Gastroesophageal sphincter (tissue), 4 donors: ENCODE measurements at regions not wholly inside any gene's neighbourhood (a gene's known extent, or its start where the extent isn't known, plus 50 kb on each side); places are given as distances from the start of the nearest gene placed in this dataset.
"Not testable (repeated sequence)": the region's sequence is repeated elsewhere in the genome, so short reads cannot be mapped to it uniquely, and the experiment has no call there.

ENCODE experiments used
- ATAC-seq: fragments of 150-250 bp; one replicate; pipeline ENCODE4 v1.9.1; 2016; ENCODE audit warnings: mild to moderate bottlenecking, moderate library complexity
- H3K27ac ChIP-seq, 4 donors: fragments of 200-600 bp; sonication (generic) in 3 of 4; 1 replicate in 3 of 4; 2 replicates in 1 of 4; pipeline ENCODE4 v1.5.1; 2016 to 2019
- H3K27me3 ChIP-seq: fragments of 200-600 bp; sonication (generic); one replicate; pipeline ENCODE4 v1.5.1; 2019
- H3K36me3 ChIP-seq, 2 donors: fragments of 200-600 bp; sonication (generic); one replicate each; pipeline ENCODE4 v1.5.1; 2019; ENCODE audit warnings: control low read depth in 1 of 2
- H3K4me1 ChIP-seq, 3 donors: fragments of 200-600 bp; sonication (generic); 1 replicate in 2 of 3; 2 replicates in 1 of 3; pipeline ENCODE4 v1.5.1; 2016 to 2019; ENCODE audit warnings: control low read depth in 2 of 3
- H3K4me3 ChIP-seq, 2 donors: fragments of 200-600 bp; sonication (generic); one replicate each; pipeline ENCODE4 v1.5.1; 2019; ENCODE audit warnings: mild to moderate bottlenecking in 1 of 2, moderate library complexity in 1 of 2
- H3K9me3 ChIP-seq, 3 donors: fragments of 200-600 bp; sonication (generic); one replicate each; pipeline ENCODE4 v1.5.1; 2017 to 2019; ENCODE audit warnings: control low read depth in 2 of 3
- EP300 ChIP-seq: sonication (generic); formaldehyde crosslinking; IDR thresholded peaks from one replicate; pipeline ENCODE4 v1.6.1; 2017; ENCODE audit warnings: antibody characterized with exemption, mild to moderate bottlenecking
- POLR2A ChIP-seq, 2 donors: fragments of 450-650 bp; IDR thresholded peaks; one replicate each; pipeline ENCODE4 v1.6.1; 2017; ENCODE audit warnings: antibody characterized with exemption in 2 of 2, mild to moderate bottlenecking in 2 of 2, moderate library complexity in 1 of 2
- WGBS, 2 donors: methylation state at CpG; one replicate each; pipeline ENCODE4 v1.1.5; 2018; ENCODE audit warnings: low coverage in 1 of 2; 5-methylcytosine and 5-hydroxymethylcytosine counted together
- TF ChIP-seq, protein P1 (sequence below), 4 experiments: fragments of 200-600 bp in 2 of 4; fragments of 450-650 bp in 2 of 4; sonication (generic) in 1 of 4; IDR thresholded peaks; one replicate each; pipeline ENCODE4 v1.5.1; 2017 to 2019; ENCODE audit warnings: antibody characterized with exemption in 4 of 4, mild to moderate bottlenecking in 2 of 4, moderate library complexity in 2 of 4

DNA sequence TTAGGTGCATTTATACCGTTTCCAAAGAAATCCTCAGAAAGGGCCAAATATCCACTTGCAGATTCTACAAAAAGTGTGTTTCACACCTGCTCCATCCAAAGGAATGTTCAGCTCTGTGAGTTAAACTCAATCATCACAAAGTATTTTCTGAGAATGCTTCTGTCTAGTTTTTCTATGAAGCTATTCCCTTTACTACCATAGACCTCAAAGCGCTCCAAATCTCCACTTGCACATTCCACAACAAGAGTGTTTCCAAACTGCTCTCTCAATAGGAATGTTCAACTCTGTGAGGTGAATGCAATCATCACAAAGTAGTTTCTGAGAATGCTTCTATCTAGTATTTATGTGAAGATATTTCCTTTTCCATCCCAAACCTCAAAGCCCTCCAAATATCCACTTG is 412.7 kb upstream of the WSB1 start:
- not testable (repeated sequence) for H3K27me3 ChIP-seq, H3K4me3 ChIP-seq, H3K4me1 ChIP-seq, H3K36me3 ChIP-seq, H3K27ac ChIP-seq
- H3K9me3 ChIP-seq, result peaks cover 0 to 31% (median 0%) of the 10 kb centered on the region in 3 donors
- peak; percentile 1 for ATAC-seq
- TF ChIP-seq EP300 (peak; percentile 62), POLR2A (IDR thresholded peaks at IDR 0.05) (peak in 1 of 2 donors; percentile 29)
- TF ChIP-seq, protein P1, sequence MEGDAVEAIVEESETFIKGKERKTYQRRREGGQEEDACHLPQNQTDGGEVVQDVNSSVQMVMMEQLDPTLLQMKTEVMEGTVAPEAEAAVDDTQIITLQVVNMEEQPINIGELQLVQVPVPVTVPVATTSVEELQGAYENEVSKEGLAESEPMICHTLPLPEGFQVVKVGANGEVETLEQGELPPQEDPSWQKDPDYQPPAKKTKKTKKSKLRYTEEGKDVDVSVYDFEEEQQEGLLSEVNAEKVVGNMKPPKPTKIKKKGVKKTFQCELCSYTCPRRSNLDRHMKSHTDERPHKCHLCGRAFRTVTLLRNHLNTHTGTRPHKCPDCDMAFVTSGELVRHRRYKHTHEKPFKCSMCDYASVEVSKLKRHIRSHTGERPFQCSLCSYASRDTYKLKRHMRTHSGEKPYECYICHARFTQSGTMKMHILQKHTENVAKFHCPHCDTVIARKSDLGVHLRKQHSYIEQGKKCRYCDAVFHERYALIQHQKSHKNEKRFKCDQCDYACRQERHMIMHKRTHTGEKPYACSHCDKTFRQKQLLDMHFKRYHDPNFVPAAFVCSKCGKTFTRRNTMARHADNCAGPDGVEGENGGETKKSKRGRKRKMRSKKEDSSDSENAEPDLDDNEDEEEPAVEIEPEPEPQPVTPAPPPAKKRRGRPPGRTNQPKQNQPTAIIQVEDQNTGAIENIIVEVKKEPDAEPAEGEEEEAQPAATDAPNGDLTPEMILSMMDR (IDR thresholded peaks at IDR 0.05), result peak in 1 of 4 experiments; percentile 51
- WGBS, 2 donors, result no CpG with 5 or more reads among the region's 2 CpGs

DNA sequence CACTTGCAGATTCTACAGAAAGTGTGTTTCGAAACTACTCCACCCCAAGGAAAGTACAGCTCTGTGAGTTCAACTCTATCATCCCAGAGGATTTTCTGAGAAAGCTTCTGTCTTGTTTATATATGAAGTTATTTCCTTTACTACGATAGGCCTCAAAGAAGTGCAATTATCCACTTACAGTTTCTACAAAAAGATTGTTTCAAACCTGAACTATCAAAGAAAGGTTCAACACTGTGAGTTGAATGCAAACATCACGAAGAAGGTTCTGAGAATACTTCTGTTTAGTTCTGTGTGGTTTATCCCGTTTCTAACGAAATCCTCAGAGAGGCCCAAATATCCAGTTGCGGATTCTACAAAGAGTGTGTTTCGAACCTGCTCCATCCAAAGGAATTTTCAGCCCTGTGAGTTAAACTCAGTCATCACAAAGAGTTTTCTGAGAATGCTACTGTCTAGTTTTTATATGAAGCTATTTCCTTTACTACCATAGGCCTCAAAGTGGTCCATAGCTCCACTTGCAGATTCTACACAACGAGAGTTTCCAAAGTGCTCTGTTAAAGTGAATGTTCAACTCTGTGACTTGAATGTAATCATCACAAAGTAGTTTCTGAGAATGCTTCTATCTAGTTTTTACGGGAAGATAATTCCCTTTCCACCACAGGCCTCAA is 411.7 kb upstream of the WSB1 start:
- not testable (repeated sequence) for H3K4me3 ChIP-seq, H3K4me1 ChIP-seq, H3K36me3 ChIP-seq, H3K27ac ChIP-seq, H3K27me3 ChIP-seq
- ATAC-seq, result peak; percentile 86
- 67% methylated on average over 1 of the region's 9 CpGs; no CpG with 5 or more reads in 1 of the 2 donors for WGBS, 2 donors
- H3K9me3 ChIP-seq, result peaks cover 0 to 23% (median 0%) of the 10 kb centered on the region in 3 donors

DNA sequence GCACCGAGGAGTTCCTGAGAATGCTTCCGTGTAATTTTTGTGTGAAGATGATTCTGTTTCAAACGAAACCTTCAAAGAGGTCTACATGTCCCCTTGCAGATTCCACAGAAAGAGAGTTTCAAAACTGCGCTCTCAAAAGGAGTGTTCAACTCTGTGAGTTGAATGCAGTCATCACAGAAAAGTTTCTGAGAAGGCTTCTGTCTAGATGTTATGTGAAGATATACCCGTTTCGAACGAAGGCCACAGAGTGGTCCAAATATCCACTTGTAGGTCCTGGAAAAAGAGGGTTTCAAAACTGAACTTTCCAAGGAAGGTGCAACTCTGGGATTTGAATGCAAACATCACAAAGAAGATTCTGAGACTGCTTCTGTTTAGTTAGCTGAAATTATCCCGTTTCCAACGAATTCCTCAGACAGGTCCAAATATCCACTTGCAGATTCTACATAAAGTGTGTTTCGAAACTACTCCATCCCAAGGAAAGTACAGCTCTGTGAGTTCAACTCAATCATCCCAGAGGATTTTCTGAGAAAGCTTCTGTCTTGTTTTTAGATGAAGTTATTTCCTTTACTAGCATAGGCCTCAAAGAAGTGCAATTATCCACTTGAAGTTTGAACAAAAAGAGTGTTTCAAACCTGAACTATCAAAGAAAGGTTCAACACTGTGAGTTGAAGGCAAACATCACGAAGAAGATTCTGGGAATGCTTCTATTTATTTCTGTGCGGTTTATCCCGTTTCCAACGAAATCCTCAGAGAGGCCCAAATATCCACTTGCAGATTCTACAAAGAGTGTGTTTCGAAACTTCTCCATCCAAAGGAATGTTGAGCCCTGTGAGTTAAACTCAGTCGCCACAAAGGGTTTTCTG is 409.8 kb upstream of the WSB1 start:
- 73% methylated on average over 12 of the region's 16 CpGs; no CpG with 5 or more reads in 1 of the 2 donors for WGBS, 2 donors
- not testable (repeated sequence) for H3K4me3 ChIP-seq, H3K9me3 ChIP-seq, H3K4me1 ChIP-seq, H3K27ac ChIP-seq, H3K27me3 ChIP-seq, H3K36me3 ChIP-seq
- ATAC-seq, result peak; percentile 44

DNA sequence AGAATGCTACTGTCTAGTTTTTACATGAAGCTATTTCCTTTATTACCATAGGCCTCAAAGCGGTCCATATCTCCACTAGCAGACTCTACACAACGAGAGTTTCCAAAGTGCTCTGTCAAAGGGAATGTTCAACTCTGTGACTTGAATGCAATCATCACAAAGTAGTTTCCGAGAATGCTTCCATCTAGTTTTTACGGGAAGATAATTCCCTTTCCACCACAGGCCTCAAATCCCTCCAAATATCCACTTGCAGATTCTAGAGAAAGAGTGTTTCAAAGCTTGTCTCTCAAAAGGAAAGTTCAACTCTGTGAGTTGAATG is 409.2 kb upstream of the WSB1 start:
- WGBS, 2 donors, result 17 to 60% methylated on average over 2 to 4 of the region's 4 CpGs

DNA sequence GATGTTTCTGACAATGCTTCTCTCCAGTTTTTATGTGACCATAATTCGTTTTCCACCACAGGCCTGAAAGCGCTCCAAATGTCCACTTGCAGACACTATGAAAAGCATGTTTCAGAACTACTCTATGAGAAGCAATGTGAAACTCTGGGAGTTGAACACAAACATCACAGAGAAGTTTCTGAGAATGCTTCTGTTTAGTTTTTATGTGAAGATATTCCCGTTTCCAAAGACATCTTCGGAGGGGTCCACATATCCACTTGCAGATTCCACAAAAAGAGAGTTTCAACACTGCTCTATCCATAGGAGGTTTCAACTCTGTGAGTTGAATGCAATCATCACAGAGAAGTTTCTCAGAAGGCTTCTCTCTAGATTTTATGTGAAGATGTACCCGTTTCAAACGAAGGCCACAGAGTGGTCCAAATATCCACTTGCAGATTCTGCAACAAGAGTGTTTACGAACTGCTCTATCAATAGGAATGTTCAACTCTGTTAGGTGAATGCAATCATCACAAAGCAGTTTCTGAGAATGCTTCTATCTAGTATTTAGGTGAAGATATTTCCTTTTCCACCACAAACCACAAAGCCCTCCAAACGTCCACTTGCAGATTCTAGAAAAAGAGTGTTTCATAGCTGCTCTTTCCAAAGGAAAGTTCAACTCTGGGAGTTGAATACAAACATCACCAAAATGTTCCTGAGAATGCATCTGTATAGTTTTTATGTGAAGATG is 408.5 kb upstream of the WSB1 start:
- H3K4me1 ChIP-seq, H3K9me3 ChIP-seq, H3K4me3 ChIP-seq, H3K27ac ChIP-seq, H3K36me3 ChIP-seq, H3K27me3 ChIP-seq, ATAC-seq: not testable (repeated sequence)
- 60 to 67% methylated on average over 8 of the region's 8 CpGs for WGBS, 2 donors
- TF ChIP-seq EP300, result peak; percentile 96

More for the DNA sequence above, 409.2 kb upstream of the WSB1 start:
- H3K27me3 ChIP-seq, ATAC-seq, H3K36me3 ChIP-seq, H3K4me3 ChIP-seq, H3K27ac ChIP-seq, H3K9me3 ChIP-seq, H3K4me1 ChIP-seq: not testable (repeated sequence)
